Fibroblast of lung (primary cell): ENCODE measurements at regions not wholly inside any gene's neighbourhood (a gene's known extent, or its start where the extent isn't known, plus 50 kb on each side); places are given as distances from the start of the nearest gene placed in this dataset.

Experiments
- CTCF ChIP-seq, 2 donors: IDR thresholded peaks in 1 of 2; conservative IDR thresholded peaks in 1 of 2; 1 replicate in 1 of 2; 2 replicates in 1 of 2; pipeline ENCODE4 v1.5.1; 2011 to 2012; ENCODE audit warnings: low read length in 2 of 2, control low read depth in 1 of 2, inconsistent platforms in 1 of 2, low read depth in 1 of 2, mild to moderate bottlenecking in 1 of 2
- EZH2 ChIP-seq: IDR thresholded peaks from 2 replicates; pipeline ENCODE4 v1.5.1; 2012; ENCODE audit warnings: low read length, control low read depth, mild to moderate bottlenecking; ENCODE audit errors: missing control alignments

GRCh38 chr1:78297836-78298235, 192.9 kb upstream of the PTGFR start:
- no peak for TF ChIP-seq CTCF (conservative IDR thresholded peaks at IDR 0.05 in 1 of 2, IDR thresholded peaks at IDR 0.05 in 1 of 2; ENCODE audit: low read depth in 1 of 2, low read length in 2 of 2)
- no peak for TF ChIP-seq EZH2
